GM12865 (cell line): ENCODE measurements at regions not wholly inside any gene's neighbourhood (a gene's known extent, or its start where the extent isn't known, plus 50 kb on each side); places are given as distances from the start of the nearest gene placed in this dataset.
"Not testable (repeated sequence)": the region's sequence is repeated elsewhere in the genome, so short reads cannot be mapped to it uniquely, and the experiment has no call there.

Experiments used
- DNase-seq: peaks from one replicate; pipeline ENCODE4 v3.0.0; 2010; ENCODE audit warnings: low read depth
- H3K4me3 ChIP-seq: 2 replicates; pipeline ENCODE4 v1.5.1; 2011; ENCODE audit warnings: mild to moderate bottlenecking, low read depth, low read length, control low read depth
- CTCF ChIP-seq: IDR thresholded peaks from 2 replicates; pipeline ENCODE4 v1.5.1; 2011; ENCODE audit warnings: low read length, control low read depth, low read depth, inconsistent platforms; ENCODE audit not compliant: insufficient read depth; ENCODE audit errors: missing control alignments

GRCh38 chr17:26731005-26731921 lies 562.7 kb upstream of the WSB1 start:
- no peak overlapping the region for H3K4me3 ChIP-seq
- no peak for DNase-seq
- no peak for TF ChIP-seq CTCF

- H3K4me3 ChIP-seq, DNase-seq: not testable (repeated sequence)
Measured at GRCh38 chr17:26731926-26732325, 562.0 kb upstream of the WSB1 start.

- H3K4me3 ChIP-seq, DNase-seq: not testable (repeated sequence)
Measured at GRCh38 chr17:26734775-26735174, 559.1 kb upstream of the WSB1 start.

GRCh38 chr17:26735977-26736376 lies 557.9 kb upstream of the WSB1 start:
- not testable (repeated sequence) for DNase-seq, H3K4me3 ChIP-seq

- no peak for TF ChIP-seq CTCF
- H3K4me3 ChIP-seq: no peak overlapping the region
Measured at GRCh38 chr17:26765860-26766709, 527.8 kb upstream of the WSB1 start.

GRCh38 chr17:26766743-26767142 lies 527.2 kb upstream of the WSB1 start:
- no peak overlapping the region for H3K4me3 ChIP-seq
- TF ChIP-seq CTCF: no peak
- DNase-seq: no peak

More at GRCh38 chr17:26765860-26766709, 527.8 kb upstream of the WSB1 start:
- no peak for DNase-seq

- no peak for DNase-seq
- H3K4me3 ChIP-seq: no peak overlapping the region
- no peak for TF ChIP-seq CTCF
Measured at GRCh38 chr17:26773189-26774188, 520.4 kb upstream of the WSB1 start.
